ENCODE measurements at regions not wholly inside any gene's neighbourhood (a gene's known extent, or its start where the extent isn't known, plus 50 kb on each side); places are given as distances from the start of the nearest gene placed in this dataset.

GRCh38 chr20:18956890-18957289 lies 143.3 kb downstream of the SCP2D1 start:
- no peak for DNase-seq (ENCODE audit: extremely low read depth in 1 of 11, low read depth in 9 of 11, low spot score in 4 of 11)

GRCh38 chr20:18957328-18957727 lies 143.7 kb downstream of the SCP2D1 start:
- DNase-seq (ENCODE audit: extremely low read depth in 1 of 11, low read depth in 9 of 11, low spot score in 4 of 11) = no peak

GRCh38 chr20:18971121-18971520 lies 157.5 kb downstream of the SCP2D1 start:
- no peak for DNase-seq (ENCODE audit: extremely low read depth in 1 of 11, low read depth in 9 of 11, low spot score in 4 of 11)

GRCh38 chr20:18971574-18971973 lies 158.0 kb downstream of the SCP2D1 start:
- DNase-seq (ENCODE audit: extremely low read depth in 1 of 11, low read depth in 9 of 11, low spot score in 4 of 11) = no peak

GRCh38 chr20:18972251-18972876 lies 158.8 kb downstream of the SCP2D1 start:
- DNase-seq (ENCODE audit: extremely low read depth in 1 of 11, low read depth in 9 of 11, low spot score in 4 of 11) = no peak

GRCh38 chr20:18973529-18974173 lies 160.1 kb downstream of the SCP2D1 start:
- no peak for DNase-seq (ENCODE audit: extremely low read depth in 1 of 11, low read depth in 9 of 11, low spot score in 4 of 11)

GRCh38 chr20:18974660-18975059 lies 161.1 kb downstream of the SCP2D1 start:
- DNase-seq (ENCODE audit: extremely low read depth in 1 of 11, low read depth in 9 of 11, low spot score in 4 of 11) = no peak

- DNase-seq (ENCODE audit: extremely low read depth in 1 of 11, low read depth in 9 of 11, low spot score in 4 of 11) = no peak
These were observed 163.9 kb downstream of the SCP2D1 start for GRCh38 chr20:18977441-18977840.

- DNase-seq (ENCODE audit: extremely low read depth in 1 of 11, low read depth in 9 of 11, low spot score in 4 of 11) = no peak
These were observed 164.7 kb downstream of the SCP2D1 start for GRCh38 chr20:18978311-18978710.

GRCh38 chr20:18979132-18979531 lies 165.5 kb downstream of the SCP2D1 start:
- DNase-seq (ENCODE audit: extremely low read depth in 1 of 11, low read depth in 9 of 11, low spot score in 4 of 11) = no peak

- DNase-seq (ENCODE audit: extremely low read depth in 1 of 11, low read depth in 9 of 11, low spot score in 4 of 11) = peak in 3 of 11 donors; percentile 16 to 24 (median 16)
These were observed 168.5 kb downstream of the SCP2D1 start for GRCh38 chr20:18981962-18982539.

- DNase-seq (ENCODE audit: extremely low read depth in 1 of 11, low read depth in 9 of 11, low spot score in 4 of 11) = no peak
These were observed 170.2 kb downstream of the SCP2D1 start for GRCh38 chr20:18983796-18984195.

GRCh38 chr20:18984238-18985200 lies 170.9 kb downstream of the SCP2D1 start:
- DNase-seq (ENCODE audit: extremely low read depth in 1 of 11, low read depth in 9 of 11, low spot score in 4 of 11) = peak in 5 of 11 donors; percentile 11 to 35 (median 23)

- no peak for DNase-seq (ENCODE audit: extremely low read depth in 1 of 11, low read depth in 9 of 11, low spot score in 4 of 11)
These were observed 172.0 kb downstream of the SCP2D1 start for GRCh38 chr20:18985551-18985950.

- no peak for DNase-seq (ENCODE audit: extremely low read depth in 1 of 11, low read depth in 9 of 11, low spot score in 4 of 11)
These were observed 172.7 kb downstream of the SCP2D1 start for GRCh38 chr20:18986146-18986830.

- no peak for DNase-seq (ENCODE audit: extremely low read depth in 1 of 11, low read depth in 9 of 11, low spot score in 4 of 11)
These were observed 173.5 kb downstream of the SCP2D1 start for GRCh38 chr20:18986895-18987580.

GRCh38 chr20:18987781-18988360 lies 174.3 kb downstream of the SCP2D1 start:
- no peak for DNase-seq (ENCODE audit: extremely low read depth in 1 of 11, low read depth in 9 of 11, low spot score in 4 of 11)

- DNase-seq (ENCODE audit: extremely low read depth in 1 of 11, low read depth in 9 of 11, low spot score in 4 of 11) = no peak
These were observed 175.1 kb downstream of the SCP2D1 start for GRCh38 chr20:18988701-18989100.
